Endothelial cell (in vitro differentiated cells): ENCODE measurements at regions not wholly inside any gene's neighbourhood (a gene's known extent, or its start where the extent isn't known, plus 50 kb on each side); places are given as distances from the start of the nearest gene placed in this dataset.

ENCODE experiments used
- DNase-seq: peaks from one replicate; pipeline ENCODE4 v3.0.0; 2021; ENCODE audit warnings: low spot score
- H3K27ac Mint-ChIP-seq: one replicate; pipeline ENCODE4 v1.8.0; 2021; ENCODE audit warnings: mixed read lengths, inconsistent platforms; ENCODE audit not compliant: unreplicated experiment
- H3K27me3 Mint-ChIP-seq: one replicate; pipeline ENCODE4 v1.8.0; 2021; ENCODE audit warnings: mild to moderate bottlenecking, moderate library complexity, mixed read lengths, inconsistent platforms; ENCODE audit not compliant: unreplicated experiment
- H3K36me3 Mint-ChIP-seq: one replicate; pipeline ENCODE4 v1.8.0; 2021; ENCODE audit warnings: mild to moderate bottlenecking, low read depth, mixed read lengths, inconsistent platforms; ENCODE audit not compliant: unreplicated experiment
- H3K4me1 Mint-ChIP-seq: one replicate; pipeline ENCODE4 v1.8.0; 2021; ENCODE audit warnings: mild to moderate bottlenecking, mixed read lengths, inconsistent platforms; ENCODE audit not compliant: unreplicated experiment
- H3K4me3 Mint-ChIP-seq: one replicate; pipeline ENCODE4 v1.8.0; 2021; ENCODE audit warnings: mild to moderate bottlenecking, mixed read lengths, inconsistent platforms; ENCODE audit not compliant: unreplicated experiment
- H3K9me3 Mint-ChIP-seq: one replicate; pipeline ENCODE4 v1.8.0; 2021; ENCODE audit warnings: mixed read lengths, inconsistent platforms; ENCODE audit not compliant: unreplicated experiment
- CTCF ChIP-seq: fragments of 200-600 bp; sonication (generic); IDR thresholded peaks from one replicate; pipeline ENCODE4 v1.5.0; 2021; ENCODE audit warnings: antibody characterized with exemption; ENCODE audit not compliant: unreplicated experiment

GRCh38 chr4:63578383-63578782 lies 830.9 kb downstream of the TECRL start:
- Mint-ChIP-seq H3K27ac (no peak overlapping the region), H3K27me3 (peaks cover 3% of the 10 kb centered on the region), H3K36me3 (peaks cover 3% of the 10 kb centered on the region), H3K4me1 (no peaks in the 10 kb centered on the region), H3K9me3 (no peaks in the 10 kb centered on the region), H3K4me3 (no peak overlapping the region)
- DNase-seq, result no peak
- TF ChIP-seq CTCF, result no peak

- no peak for TF ChIP-seq CTCF
- H3K27me3 Mint-ChIP-seq, result no peaks in the 10 kb centered on the region
- DNase-seq, result no peak
- H3K4me3 Mint-ChIP-seq, result no peak overlapping the region
- H3K36me3 Mint-ChIP-seq, result no peaks in the 10 kb centered on the region
- no peaks in the 10 kb centered on the region for H3K9me3 Mint-ChIP-seq
- no peaks in the 10 kb centered on the region for H3K4me1 Mint-ChIP-seq
- H3K27ac Mint-ChIP-seq, result no peak overlapping the region
Observed at GRCh38 chr4:63566658-63567057, 842.6 kb downstream of the TECRL start.

GRCh38 chr4:63563288-63564014 lies 845.8 kb downstream of the TECRL start:
- no peaks in the 10 kb centered on the region for H3K4me1 Mint-ChIP-seq
- no peak for TF ChIP-seq CTCF
- H3K36me3 Mint-ChIP-seq, result no peaks in the 10 kb centered on the region
- no peak overlapping the region for H3K4me3 Mint-ChIP-seq
- no peak for DNase-seq
- H3K27me3 Mint-ChIP-seq, result no peaks in the 10 kb centered on the region
- no peaks in the 10 kb centered on the region for H3K9me3 Mint-ChIP-seq
- H3K27ac Mint-ChIP-seq, result no peak overlapping the region

- Mint-ChIP-seq H3K4me3 (no peak overlapping the region), H3K27me3 (no peaks in the 10 kb centered on the region), H3K36me3 (no peaks in the 10 kb centered on the region), H3K27ac (no peak overlapping the region), H3K9me3 (no peaks in the 10 kb centered on the region), H3K4me1 (no peaks in the 10 kb centered on the region)
- no peak for DNase-seq
- no peak for TF ChIP-seq CTCF
Observed at GRCh38 chr4:63558709-63559108, 850.5 kb downstream of the TECRL start.

- TF ChIP-seq CTCF, result no peak
- H3K4me3 Mint-ChIP-seq, result no peak overlapping the region
- H3K9me3 Mint-ChIP-seq, result no peaks in the 10 kb centered on the region
- no peaks in the 10 kb centered on the region for H3K4me1 Mint-ChIP-seq
- no peak for DNase-seq
- no peaks in the 10 kb centered on the region for H3K36me3 Mint-ChIP-seq
- no peak overlapping the region for H3K27ac Mint-ChIP-seq
- H3K27me3 Mint-ChIP-seq, result no peaks in the 10 kb centered on the region
Observed at GRCh38 chr4:63556332-63556731, 852.9 kb downstream of the TECRL start.
